ENCODE measurements at regions not wholly inside any gene's neighbourhood (a gene's known extent, or its start where the extent isn't known, plus 50 kb on each side); places are given as distances from the start of the nearest gene placed in this dataset.
"Not testable (repeated sequence)": the region's sequence is repeated elsewhere in the genome, so short reads cannot be mapped to it uniquely, and the experiment has no call there.

DNA sequence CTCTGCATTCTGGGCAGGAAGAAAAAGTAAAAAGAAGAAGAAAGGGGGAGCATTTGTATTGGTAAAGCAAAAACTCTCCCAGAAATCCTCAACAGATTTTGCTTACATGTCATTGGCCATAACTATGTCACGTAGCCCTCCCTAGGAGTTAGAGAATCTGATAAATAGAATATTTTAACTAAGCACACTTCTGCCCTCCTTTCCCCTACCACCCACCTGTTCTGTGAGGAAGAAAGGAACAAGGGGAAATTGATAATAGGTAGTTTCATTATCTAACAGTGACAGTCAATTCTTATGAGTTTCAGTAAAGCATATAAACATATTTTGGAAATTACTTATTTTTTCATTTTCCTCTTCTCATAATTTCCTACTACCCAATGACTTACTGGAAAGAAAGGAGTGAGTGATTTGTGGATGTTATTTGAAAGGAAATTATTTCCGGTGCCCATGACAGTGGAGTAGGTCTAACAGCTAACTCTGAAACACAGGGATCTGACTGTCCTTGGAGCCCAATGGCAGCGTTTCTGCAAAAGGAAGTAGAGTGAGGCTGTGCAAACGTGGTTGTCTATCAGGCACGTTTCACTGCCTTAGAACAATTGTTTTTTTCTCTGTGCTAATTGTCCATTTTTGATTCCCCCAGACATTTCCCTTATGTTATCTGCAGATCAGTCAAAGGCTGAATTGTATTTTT, 128.6 kb upstream of the MDFIC start:
- Histone ChIP-seq H3K9me3 (ENCODE audit: control insufficient read depth in 2 of 2, insufficient read depth in 1 of 2, low read length in 1 of 2) (no peaks in the 10 kb centered on the region), H3K27me3 (ENCODE audit: control insufficient read depth in 2 of 2, insufficient read depth in 1 of 2, low read length in 1 of 2) (no peaks in the 10 kb centered on the region), H3K4me3 (ENCODE audit: low read length in 2 of 2) (no peak overlapping the region), H3K4me1 (ENCODE audit: control insufficient read depth in 2 of 2, insufficient read depth in 2 of 2, low read length in 2 of 2) (no peaks in the 10 kb centered on the region), H3K27ac (ENCODE audit: low read depth in 1 of 2, low read length in 1 of 2) (no peak overlapping the region), H3K36me3 (ENCODE audit: control insufficient read depth in 2 of 2, insufficient read depth in 2 of 2, low read length in 1 of 2) (no peaks in the 10 kb centered on the region)
- 39% methylated on average over 5 of the region's 5 CpGs for WGBS
- no peak for DNase-seq (ENCODE audit: low read depth in 6 of 9, low spot score in 9 of 9)

DNA sequence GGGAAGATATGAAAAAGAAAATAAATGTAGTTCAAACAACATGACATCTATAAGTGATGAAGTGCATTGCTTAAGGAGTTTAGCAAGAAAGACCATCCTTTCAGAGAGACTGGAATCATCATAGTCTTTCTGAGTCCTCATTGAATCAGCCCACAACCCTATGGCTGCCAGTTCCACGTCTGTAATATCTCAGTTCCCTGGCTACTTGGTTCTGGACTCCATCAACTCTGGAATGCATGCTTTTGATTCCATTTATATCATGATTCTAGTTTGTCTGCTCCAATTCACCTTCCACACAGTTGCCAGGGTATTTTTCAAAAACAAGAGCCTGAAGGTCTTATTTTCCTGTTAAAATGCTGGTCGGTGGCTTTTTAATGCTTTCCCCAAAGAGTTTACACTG, 126.4 kb upstream of the MDFIC start:
- Histone ChIP-seq H3K9me3 (ENCODE audit: control insufficient read depth in 2 of 2, insufficient read depth in 1 of 2, low read length in 1 of 2) (no peaks in the 10 kb centered on the region), H3K36me3 (ENCODE audit: control insufficient read depth in 2 of 2, insufficient read depth in 2 of 2, low read length in 1 of 2) (no peaks in the 10 kb centered on the region), H3K4me3 (ENCODE audit: low read length in 2 of 2) (no peak overlapping the region), H3K27ac (ENCODE audit: low read depth in 1 of 2, low read length in 1 of 2) (no peak overlapping the region), H3K4me1 (ENCODE audit: control insufficient read depth in 2 of 2, insufficient read depth in 2 of 2, low read length in 2 of 2) (no peaks in the 10 kb centered on the region), H3K27me3 (ENCODE audit: control insufficient read depth in 2 of 2, insufficient read depth in 1 of 2, low read length in 1 of 2) (no peaks in the 10 kb centered on the region)
- DNase-seq (ENCODE audit: low read depth in 6 of 9, low spot score in 9 of 9): no peak
- WGBS: 85% methylated on average over 2 of the region's 2 CpGs

- 91% methylated on average over 4 of the region's 4 CpGs for WGBS
These were observed 122.3 kb upstream of the MDFIC start for GRCh38 chr7:114799628-114800028.

GRCh38 chr7:114802632-114803031, 119.3 kb upstream of the MDFIC start:
- DNase-seq (ENCODE audit: low read depth in 6 of 9, low spot score in 9 of 9): no peak
- H3K27ac ChIP-seq (ENCODE audit: low read depth in 1 of 2, low read length in 1 of 2): no peak overlapping the region
- WGBS: 76% methylated on average over 4 of the region's 4 CpGs
- H3K4me1 ChIP-seq (ENCODE audit: control insufficient read depth in 2 of 2, insufficient read depth in 2 of 2, low read length in 2 of 2): no peaks in the 10 kb centered on the region
- H3K9me3 ChIP-seq (ENCODE audit: control insufficient read depth in 2 of 2, insufficient read depth in 1 of 2, low read length in 1 of 2): no peaks in the 10 kb centered on the region
- H3K36me3 ChIP-seq (ENCODE audit: control insufficient read depth in 2 of 2, insufficient read depth in 2 of 2, low read length in 1 of 2): no peaks in the 10 kb centered on the region
- no peak overlapping the region for H3K4me3 ChIP-seq (ENCODE audit: low read length in 2 of 2)
- H3K27me3 ChIP-seq (ENCODE audit: control insufficient read depth in 2 of 2, insufficient read depth in 1 of 2, low read length in 1 of 2): no peaks in the 10 kb centered on the region

More at GRCh38 chr7:114799628-114800028, 122.3 kb upstream of the MDFIC start:
- no peak overlapping the region for H3K4me3 ChIP-seq (ENCODE audit: low read length in 2 of 2)
- H3K27ac ChIP-seq (ENCODE audit: low read depth in 1 of 2, low read length in 1 of 2): no peak overlapping the region
- H3K9me3 ChIP-seq (ENCODE audit: control insufficient read depth in 2 of 2, insufficient read depth in 1 of 2, low read length in 1 of 2): no peaks in the 10 kb centered on the region
- no peaks in the 10 kb centered on the region for H3K27me3 ChIP-seq (ENCODE audit: control insufficient read depth in 2 of 2, insufficient read depth in 1 of 2, low read length in 1 of 2)
- no peaks in the 10 kb centered on the region for H3K36me3 ChIP-seq (ENCODE audit: control insufficient read depth in 2 of 2, insufficient read depth in 2 of 2, low read length in 1 of 2)
- no peaks in the 10 kb centered on the region for H3K4me1 ChIP-seq (ENCODE audit: control insufficient read depth in 2 of 2, insufficient read depth in 2 of 2, low read length in 2 of 2)
- no peak for DNase-seq (ENCODE audit: low read depth in 6 of 9, low spot score in 9 of 9)

- Histone ChIP-seq H3K36me3 (ENCODE audit: control insufficient read depth in 2 of 2, insufficient read depth in 2 of 2, low read length in 1 of 2) (no peaks in the 10 kb centered on the region), H3K27me3 (ENCODE audit: control insufficient read depth in 2 of 2, insufficient read depth in 1 of 2, low read length in 1 of 2) (no peaks in the 10 kb centered on the region), H3K9me3 (ENCODE audit: control insufficient read depth in 2 of 2, insufficient read depth in 1 of 2, low read length in 1 of 2) (no peaks in the 10 kb centered on the region), H3K27ac (ENCODE audit: low read depth in 1 of 2, low read length in 1 of 2) (no peak overlapping the region), H3K4me1 (ENCODE audit: control insufficient read depth in 2 of 2, insufficient read depth in 2 of 2, low read length in 2 of 2) (no peaks in the 10 kb centered on the region), H3K4me3 (ENCODE audit: low read length in 2 of 2) (no peak overlapping the region)
- no peak for DNase-seq (ENCODE audit: low read depth in 6 of 9, low spot score in 9 of 9)
- WGBS: 96% methylated on average over 2 of the region's 2 CpGs
These were observed 115.2 kb upstream of the MDFIC start for GRCh38 chr7:114806590-114807162.

- 88% methylated on average over 1 of the region's 1 CpG for WGBS
- DNase-seq (ENCODE audit: low read depth in 6 of 9, low spot score in 9 of 9): no peak
- Histone ChIP-seq H3K4me1 (ENCODE audit: control insufficient read depth in 2 of 2, insufficient read depth in 2 of 2, low read length in 2 of 2) (no peaks in the 10 kb centered on the region), H3K4me3 (ENCODE audit: low read length in 2 of 2) (no peak overlapping the region), H3K27me3 (ENCODE audit: control insufficient read depth in 2 of 2, insufficient read depth in 1 of 2, low read length in 1 of 2) (no peaks in the 10 kb centered on the region), H3K9me3 (ENCODE audit: control insufficient read depth in 2 of 2, insufficient read depth in 1 of 2, low read length in 1 of 2) (no peaks in the 10 kb centered on the region), H3K36me3 (ENCODE audit: control insufficient read depth in 2 of 2, insufficient read depth in 2 of 2, low read length in 1 of 2) (no peaks in the 10 kb centered on the region), H3K27ac (ENCODE audit: low read depth in 1 of 2, low read length in 1 of 2) (no peak overlapping the region)
These were observed 109.3 kb upstream of the MDFIC start for GRCh38 chr7:114812570-114812969.

GRCh38 chr7:114813624-114814023, 108.3 kb upstream of the MDFIC start:
- Histone ChIP-seq H3K9me3 (ENCODE audit: control insufficient read depth in 2 of 2, insufficient read depth in 1 of 2, low read length in 1 of 2) (no peaks in the 10 kb centered on the region), H3K27me3 (ENCODE audit: control insufficient read depth in 2 of 2, insufficient read depth in 1 of 2, low read length in 1 of 2) (no peaks in the 10 kb centered on the region), H3K36me3 (ENCODE audit: control insufficient read depth in 2 of 2, insufficient read depth in 2 of 2, low read length in 1 of 2) (no peaks in the 10 kb centered on the region), H3K4me3 (ENCODE audit: low read length in 2 of 2) (no peak overlapping the region), H3K4me1 (ENCODE audit: control insufficient read depth in 2 of 2, insufficient read depth in 2 of 2, low read length in 2 of 2) (no peaks in the 10 kb centered on the region), H3K27ac (ENCODE audit: low read depth in 1 of 2, low read length in 1 of 2) (no peak overlapping the region)
- no peak for DNase-seq (ENCODE audit: low read depth in 6 of 9, low spot score in 9 of 9)
- 93% methylated on average over 3 of the region's 3 CpGs for WGBS

DNA sequence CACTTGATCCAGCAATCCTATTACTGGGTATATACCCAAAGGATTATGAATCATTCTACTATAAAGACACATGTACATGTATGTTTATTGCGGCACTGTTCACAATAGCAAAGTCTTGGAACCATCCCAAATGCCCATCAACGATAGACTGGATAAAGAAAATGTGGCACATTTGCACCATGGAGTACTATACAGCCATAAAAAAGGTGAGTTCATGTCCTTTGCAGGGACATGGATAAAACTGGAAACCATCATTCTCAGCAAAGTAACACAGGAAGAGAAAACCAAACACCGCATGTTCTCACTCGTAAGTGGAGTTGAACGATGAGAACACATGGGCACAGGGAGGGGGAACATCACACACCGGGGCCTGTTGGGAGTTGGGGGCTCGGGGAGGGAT, 104.9 kb upstream of the MDFIC start:
- not testable (repeated sequence) for H3K4me3 ChIP-seq (ENCODE audit: low read length in 2 of 2); H3K9me3 ChIP-seq (ENCODE audit: control insufficient read depth in 2 of 2, insufficient read depth in 1 of 2, low read length in 1 of 2); H3K27me3 ChIP-seq (ENCODE audit: control insufficient read depth in 2 of 2, insufficient read depth in 1 of 2, low read length in 1 of 2); DNase-seq (ENCODE audit: low read depth in 6 of 9, low spot score in 9 of 9); H3K27ac ChIP-seq (ENCODE audit: low read depth in 1 of 2, low read length in 1 of 2); H3K4me1 ChIP-seq (ENCODE audit: control insufficient read depth in 2 of 2, insufficient read depth in 2 of 2, low read length in 2 of 2); H3K36me3 ChIP-seq (ENCODE audit: control insufficient read depth in 2 of 2, insufficient read depth in 2 of 2, low read length in 1 of 2)
- WGBS: 98% methylated on average over 7 of the region's 7 CpGs

DNA sequence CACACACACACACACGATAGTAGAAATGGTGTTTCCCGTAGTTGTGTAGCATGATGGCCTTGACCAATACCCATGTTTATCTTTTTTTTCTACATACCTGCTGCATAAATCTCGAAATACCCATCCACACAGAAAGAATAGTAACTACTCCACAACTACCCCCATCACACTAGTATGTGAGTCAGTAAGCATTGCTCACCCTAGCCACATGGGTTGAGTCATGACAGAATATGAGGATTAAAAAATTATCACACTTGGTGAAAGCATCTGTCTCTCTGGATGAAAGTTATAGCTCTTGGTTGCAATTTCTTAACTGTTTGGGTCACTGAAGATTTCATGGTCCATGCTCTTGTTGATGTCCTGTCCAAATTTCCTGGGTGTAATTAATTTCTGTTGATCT, 103.4 kb upstream of the MDFIC start:
- Histone ChIP-seq H3K4me3 (ENCODE audit: low read length in 2 of 2) (no peak overlapping the region), H3K27ac (ENCODE audit: low read depth in 1 of 2, low read length in 1 of 2) (no peak overlapping the region), H3K4me1 (ENCODE audit: control insufficient read depth in 2 of 2, insufficient read depth in 2 of 2, low read length in 2 of 2) (no peaks in the 10 kb centered on the region), H3K36me3 (ENCODE audit: control insufficient read depth in 2 of 2, insufficient read depth in 2 of 2, low read length in 1 of 2) (no peaks in the 10 kb centered on the region), H3K27me3 (ENCODE audit: control insufficient read depth in 2 of 2, insufficient read depth in 1 of 2, low read length in 1 of 2) (no peaks in the 10 kb centered on the region), H3K9me3 (ENCODE audit: control insufficient read depth in 2 of 2, insufficient read depth in 1 of 2, low read length in 1 of 2) (no peaks in the 10 kb centered on the region)
- DNase-seq (ENCODE audit: low read depth in 6 of 9, low spot score in 9 of 9): no peak
- WGBS: 77% methylated on average over 3 of the region's 3 CpGs
